Activated CD4-positive, alpha-beta T cell treated with anti-CD3 and anti-CD28 coated beads for 36 hours (primary cell): ENCODE measurements at regions not wholly inside any gene's neighbourhood (a gene's known extent, or its start where the extent isn't known, plus 50 kb on each side); places are given as distances from the start of the nearest gene placed in this dataset.

Experiments
- ATAC-seq: fragments of 200-7000 bp; cut with Tn5 transposase; one replicate; pipeline ENCODE4 v1.10.0; 2021; ENCODE audit warnings: mild to moderate bottlenecking, moderate library complexity
- CTCF ChIA-PET: fragments of 350-600 bp; sonication (Branson Sonifier 250); formaldehyde crosslinking; loops from one replicate; lab custom pipeline; 2021; ENCODE audit warnings: antibody characterized with exemption; lab: Charles Lee
- POLR2A ChIA-PET: fragments of 350-600 bp; sonication (Branson Sonifier 250); formaldehyde crosslinking; loops from one replicate; lab custom pipeline; 2021; ENCODE audit warnings: antibody characterized with exemption, inconsistent platforms; lab: Charles Lee
- DNase-seq: peaks from one replicate; pipeline ENCODE4 v3.0.0-alpha.2; 2020
- H3K27ac Mint-ChIP-seq: one replicate; pipeline ENCODE4 v1.8.0; 2021; ENCODE audit warnings: mixed read lengths
- H3K27me3 Mint-ChIP-seq: one replicate; pipeline ENCODE4 v1.8.0; 2021; ENCODE audit warnings: mixed read lengths
- H3K36me3 Mint-ChIP-seq: one replicate; pipeline ENCODE4 v1.8.0; 2021; ENCODE audit warnings: low read depth, mixed read lengths
- H3K4me1 Mint-ChIP-seq: one replicate; pipeline ENCODE4 v1.8.0; 2021; ENCODE audit warnings: mixed read lengths
- H3K4me3 Mint-ChIP-seq: one replicate; pipeline ENCODE4 v1.8.0; 2021; ENCODE audit warnings: mild to moderate bottlenecking, moderate library complexity, mixed read lengths
- H3K9me3 Mint-ChIP-seq: one replicate; pipeline ENCODE4 v1.8.0; 2021; ENCODE audit warnings: low read depth, mixed read lengths
- intact Hi-C, 2 experiments: fragments of 100-400 bp; cut with DNase I in 1 of 2; cut with micrococcal nuclease in 1 of 2; formaldehyde crosslinking; loops; one replicate each; pipeline versions ENCODE4 v1.14.2 to v1.15.1; 2022 to 2024; cut with DNase I, micrococcal nuclease

GRCh38 chr6:91155129-91155785, 568.4 kb upstream of the MAP3K7 start:
- ChIA-PET POLR2A (no interaction called here), CTCF (no interaction called here)
- intact Hi-C loops, result no loop called here
- H3K9me3 Mint-ChIP-seq, result no peaks in the 10 kb centered on the region
- no peaks in the 10 kb centered on the region for H3K36me3 Mint-ChIP-seq
- ATAC-seq (no peak), DNase-seq (no peak)
- no peak overlapping the region for H3K4me3 Mint-ChIP-seq
- no peaks in the 10 kb centered on the region for H3K4me1 Mint-ChIP-seq
- H3K27me3 Mint-ChIP-seq, result no peaks in the 10 kb centered on the region
- H3K27ac Mint-ChIP-seq, result no peak overlapping the region

- ATAC-seq (no peak), DNase-seq (no peak)
- intact Hi-C loops, result no loop called here
- no peaks in the 10 kb centered on the region for H3K4me1 Mint-ChIP-seq
- H3K4me3 Mint-ChIP-seq, result no peak overlapping the region
- H3K36me3 Mint-ChIP-seq, result no peaks in the 10 kb centered on the region
- CTCF ChIA-PET, result no interaction called here
- POLR2A ChIA-PET, result no interaction called here
- H3K9me3 Mint-ChIP-seq, result no peaks in the 10 kb centered on the region
- no peak overlapping the region for H3K27ac Mint-ChIP-seq
- no peaks in the 10 kb centered on the region for H3K27me3 Mint-ChIP-seq
Observed at GRCh38 chr6:91152824-91153223, 566.0 kb upstream of the MAP3K7 start.

GRCh38 chr6:91149956-91150705, 563.3 kb upstream of the MAP3K7 start:
- no peaks in the 10 kb centered on the region for H3K4me1 Mint-ChIP-seq
- ChIA-PET POLR2A (no interaction called here), CTCF (no interaction called here)
- ATAC-seq (no peak), DNase-seq (no peak)
- H3K4me3 Mint-ChIP-seq, result no peak overlapping the region
- no peaks in the 10 kb centered on the region for H3K9me3 Mint-ChIP-seq
- H3K27ac Mint-ChIP-seq, result no peak overlapping the region
- no peaks in the 10 kb centered on the region for H3K36me3 Mint-ChIP-seq
- intact Hi-C loops, result no loop called here
- peaks cover 4% of the 10 kb centered on the region for H3K27me3 Mint-ChIP-seq

GRCh38 chr6:91149246-91149955, 562.5 kb upstream of the MAP3K7 start:
- no peak for DNase-seq
- Mint-ChIP-seq H3K4me1 (no peaks in the 10 kb centered on the region), H3K4me3 (no peak overlapping the region), H3K36me3 (no peaks in the 10 kb centered on the region), H3K27ac (no peak overlapping the region), H3K9me3 (no peaks in the 10 kb centered on the region), H3K27me3 (peaks cover 4% of the 10 kb centered on the region)
- intact Hi-C loops, result no loop called here
- ChIA-PET POLR2A (no interaction called here), CTCF (no interaction called here)
- ATAC-seq, result no peak

GRCh38 chr6:91144126-91144525, 557.3 kb upstream of the MAP3K7 start:
- H3K4me3 Mint-ChIP-seq, result no peak overlapping the region
- intact Hi-C loops, result no loop called here

GRCh38 chr6:91142154-91142553, 555.3 kb upstream of the MAP3K7 start:
- ATAC-seq (no peak), DNase-seq (no peak)
- Mint-ChIP-seq H3K27me3 (peaks cover 8% of the 10 kb centered on the region), H3K27ac (no peak overlapping the region), H3K36me3 (no peaks in the 10 kb centered on the region), H3K4me1 (no peaks in the 10 kb centered on the region), H3K4me3 (no peak overlapping the region), H3K9me3 (no peaks in the 10 kb centered on the region)
- intact Hi-C loops, result no loop called here
- POLR2A ChIA-PET, result no interaction called here
- CTCF ChIA-PET, result interaction anchor here (1.0 kb wide), 1 partner anchor 12 kb away, joined by 3 read pairs; no protein-coding TSS in a partner anchor

More at GRCh38 chr6:91144126-91144525, 557.3 kb upstream of the MAP3K7 start:
- POLR2A ChIA-PET, result no interaction called here
- no peaks in the 10 kb centered on the region for H3K4me1 Mint-ChIP-seq
- peaks cover 8% of the 10 kb centered on the region for H3K27me3 Mint-ChIP-seq
- no peaks in the 10 kb centered on the region for H3K9me3 Mint-ChIP-seq
- CTCF ChIA-PET, result no interaction called here
- no peak overlapping the region for H3K27ac Mint-ChIP-seq
- H3K36me3 Mint-ChIP-seq, result no peaks in the 10 kb centered on the region
- DNase-seq, result no peak
- ATAC-seq, result no peak

- no peaks in the 10 kb centered on the region for H3K4me1 Mint-ChIP-seq
- H3K4me3 Mint-ChIP-seq, result no peak overlapping the region
- intact Hi-C loops, result no loop called here
- ChIA-PET CTCF (interaction anchor here (0.7 kb wide), 1 partner anchor 345 kb away, joined by 3 read pairs; no protein-coding TSS in a partner anchor), POLR2A (no interaction called here)
- peaks cover 5% of the 10 kb centered on the region for H3K27me3 Mint-ChIP-seq
- ATAC-seq (no peak), DNase-seq (no peak)
- no peaks in the 10 kb centered on the region for H3K9me3 Mint-ChIP-seq
- H3K36me3 Mint-ChIP-seq, result no peaks in the 10 kb centered on the region
- H3K27ac Mint-ChIP-seq, result no peak overlapping the region
Observed at GRCh38 chr6:91141346-91141745, 554.5 kb upstream of the MAP3K7 start.

- Mint-ChIP-seq H3K27me3 (peaks cover 5% of the 10 kb centered on the region), H3K36me3 (no peaks in the 10 kb centered on the region), H3K27ac (no peak overlapping the region), H3K4me1 (no peaks in the 10 kb centered on the region), H3K9me3 (no peaks in the 10 kb centered on the region), H3K4me3 (no peak overlapping the region)
- ATAC-seq (no peak), DNase-seq (no peak)
- ChIA-PET CTCF (no interaction called here), POLR2A (no interaction called here)
- intact Hi-C loops, result no loop called here
Observed at GRCh38 chr6:91140449-91140848, 553.6 kb upstream of the MAP3K7 start.

- Mint-ChIP-seq H3K4me1 (no peaks in the 10 kb centered on the region), H3K4me3 (no peak overlapping the region), H3K9me3 (no peaks in the 10 kb centered on the region), H3K36me3 (no peaks in the 10 kb centered on the region), H3K27me3 (peaks cover 3% of the 10 kb centered on the region), H3K27ac (no peak overlapping the region)
- DNase-seq (no peak), ATAC-seq (no peak)
- ChIA-PET POLR2A (no interaction called here), CTCF (no interaction called here)
- intact Hi-C loops, result no loop called here
Observed at GRCh38 chr6:91137286-91137685, 550.4 kb upstream of the MAP3K7 start.

- Mint-ChIP-seq H3K36me3 (no peaks in the 10 kb centered on the region), H3K9me3 (no peaks in the 10 kb centered on the region), H3K27ac (no peak overlapping the region), H3K4me3 (no peak overlapping the region), H3K27me3 (no peaks in the 10 kb centered on the region), H3K4me1 (no peaks in the 10 kb centered on the region)
- intact Hi-C loops, result no loop called here
- CTCF ChIA-PET, result no interaction called here
- DNase-seq (no peak), ATAC-seq (no peak)
- POLR2A ChIA-PET, result no interaction called here
Observed at GRCh38 chr6:91135406-91136103, 548.7 kb upstream of the MAP3K7 start.

GRCh38 chr6:91132461-91132860, 545.6 kb upstream of the MAP3K7 start:
- Mint-ChIP-seq H3K27me3 (peaks cover under 1% of the 10 kb centered on the region), H3K36me3 (no peaks in the 10 kb centered on the region), H3K4me3 (no peak overlapping the region), H3K9me3 (peaks cover under 1% of the 10 kb centered on the region), H3K27ac (no peak overlapping the region), H3K4me1 (no peaks in the 10 kb centered on the region)
- CTCF ChIA-PET, result no interaction called here
- intact Hi-C loops, result no loop called here
- ATAC-seq (no peak), DNase-seq (no peak)
- POLR2A ChIA-PET, result no interaction called here
